ENCODE measurements at regions not wholly inside any gene's neighbourhood (a gene's known extent, or its start where the extent isn't known, plus 50 kb on each side); places are given as distances from the start of the nearest gene placed in this dataset.

GRCh38 chr7:84553711-84554110 lies 359.1 kb upstream of the SEMA3A start:
- Histone ChIP-seq H3K27me3 (no peaks in the 10 kb centered on the region), H3K9me3 (peaks cover 9% of the 10 kb centered on the region), H3K27ac (no peak overlapping the region), H3K36me3 (no peaks in the 10 kb centered on the region), H3K4me1 (no peaks in the 10 kb centered on the region), H3K4me3 (no peak overlapping the region)
- no peak for TF ChIP-seq POLR2A (IDR thresholded peaks at IDR 0.05)
- no peak for TF ChIP-seq EP300 (IDR thresholded peaks at IDR 0.05)
- no peak for DNase-seq (ENCODE audit: low spot score in 2 of 2)

GRCh38 chr7:84549409-84549808 lies 354.8 kb upstream of the SEMA3A start:
- H3K9me3 ChIP-seq, result no peaks in the 10 kb centered on the region
- no peaks in the 10 kb centered on the region for H3K36me3 ChIP-seq
- TF ChIP-seq EP300 (IDR thresholded peaks at IDR 0.05) (no peak), CTCF (IDR thresholded peaks at IDR 0.05) (no peak), POLR2A (IDR thresholded peaks at IDR 0.05) (no peak), POLR2AphosphoS5 (IDR thresholded peaks at IDR 0.05) (no peak)
- H3K4me3 ChIP-seq, result no peak overlapping the region
- 0% methylated on average over 1 of the region's 1 CpG for WGBS
- no peak for DNase-seq (ENCODE audit: low spot score in 2 of 2)
- H3K27me3 ChIP-seq, result no peaks in the 10 kb centered on the region
- H3K27ac ChIP-seq, result no peak overlapping the region
- no peaks in the 10 kb centered on the region for H3K4me1 ChIP-seq

- Histone ChIP-seq H3K27me3 (no peaks in the 10 kb centered on the region), H3K27ac (no peak overlapping the region), H3K9me3 (no peaks in the 10 kb centered on the region), H3K36me3 (no peaks in the 10 kb centered on the region), H3K4me1 (no peaks in the 10 kb centered on the region), H3K4me3 (no peak overlapping the region)
- TF ChIP-seq CTCF (IDR thresholded peaks at IDR 0.05), result no peak
- no peak for TF ChIP-seq POLR2A (IDR thresholded peaks at IDR 0.05)
- TF ChIP-seq EP300 (IDR thresholded peaks at IDR 0.05), result no peak
- no peak for TF ChIP-seq POLR2AphosphoS5 (IDR thresholded peaks at IDR 0.05)
- DNase-seq (ENCODE audit: low spot score in 2 of 2), result no peak
- 37% methylated on average over 5 of the region's 5 CpGs for WGBS
Measured at GRCh38 chr7:84548366-84549365, 354.1 kb upstream of the SEMA3A start.

GRCh38 chr7:84547331-84547730 lies 352.7 kb upstream of the SEMA3A start:
- WGBS, result 80% methylated on average over 2 of the region's 2 CpGs
- no peak overlapping the region for H3K27ac ChIP-seq
- DNase-seq (ENCODE audit: low spot score in 2 of 2), result no peak
- H3K36me3 ChIP-seq, result no peaks in the 10 kb centered on the region
- H3K4me3 ChIP-seq, result no peak overlapping the region
- H3K9me3 ChIP-seq, result no peaks in the 10 kb centered on the region
- no peaks in the 10 kb centered on the region for H3K27me3 ChIP-seq
- H3K4me1 ChIP-seq, result no peaks in the 10 kb centered on the region
- TF ChIP-seq EP300 (IDR thresholded peaks at IDR 0.05) (no peak), CTCF (IDR thresholded peaks at IDR 0.05) (no peak), POLR2AphosphoS5 (IDR thresholded peaks at IDR 0.05) (no peak), POLR2A (IDR thresholded peaks at IDR 0.05) (no peak)

GRCh38 chr7:84546403-84546802 lies 351.8 kb upstream of the SEMA3A start:
- Histone ChIP-seq H3K27ac (no peak overlapping the region), H3K4me1 (no peaks in the 10 kb centered on the region), H3K4me3 (no peak overlapping the region), H3K36me3 (no peaks in the 10 kb centered on the region), H3K27me3 (no peaks in the 10 kb centered on the region), H3K9me3 (no peaks in the 10 kb centered on the region)
- TF ChIP-seq POLR2A (IDR thresholded peaks at IDR 0.05), result no peak
- TF ChIP-seq POLR2AphosphoS5 (IDR thresholded peaks at IDR 0.05), result no peak
- no peak for TF ChIP-seq CTCF (IDR thresholded peaks at IDR 0.05)
- no peak for TF ChIP-seq EP300 (IDR thresholded peaks at IDR 0.05)
- WGBS, result 95% methylated on average over 12 of the region's 12 CpGs
- no peak for DNase-seq (ENCODE audit: low spot score in 2 of 2)
